Smooth muscle cell of the brain vasculature (primary cell): ENCODE measurements at regions not wholly inside any gene's neighbourhood (a gene's known extent, or its start where the extent isn't known, plus 50 kb on each side); places are given as distances from the start of the nearest gene placed in this dataset.
"Not testable (repeated sequence)": the region's sequence is repeated elsewhere in the genome, so short reads cannot be mapped to it uniquely, and the experiment has no call there.

Experiments
- DNase-seq: peaks from one replicate; pipeline ENCODE4 v3.0.0-alpha.2; 2012; ENCODE audit warnings: low read depth, low spot score

DNA sequence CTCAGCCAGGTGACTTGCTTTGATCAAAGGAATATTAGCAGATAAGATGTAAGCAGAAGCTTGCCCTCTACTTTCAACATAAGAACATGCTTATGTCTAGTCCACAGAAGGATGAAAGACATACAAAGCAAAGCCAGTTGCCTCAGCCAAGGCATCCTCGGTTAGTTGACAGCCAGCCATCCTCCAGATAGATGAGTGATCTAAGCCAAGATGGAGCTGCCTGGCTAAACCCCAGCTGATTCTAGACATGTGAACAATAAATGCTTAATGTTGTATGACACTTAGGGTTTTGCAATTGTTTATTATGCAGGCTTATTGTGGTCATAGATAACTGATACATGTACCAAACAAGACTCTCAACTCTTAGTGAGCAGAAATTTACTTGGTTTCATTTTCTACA is 157.6 kb upstream of the TMTC2 start:
- no peak for DNase-seq

DNA sequence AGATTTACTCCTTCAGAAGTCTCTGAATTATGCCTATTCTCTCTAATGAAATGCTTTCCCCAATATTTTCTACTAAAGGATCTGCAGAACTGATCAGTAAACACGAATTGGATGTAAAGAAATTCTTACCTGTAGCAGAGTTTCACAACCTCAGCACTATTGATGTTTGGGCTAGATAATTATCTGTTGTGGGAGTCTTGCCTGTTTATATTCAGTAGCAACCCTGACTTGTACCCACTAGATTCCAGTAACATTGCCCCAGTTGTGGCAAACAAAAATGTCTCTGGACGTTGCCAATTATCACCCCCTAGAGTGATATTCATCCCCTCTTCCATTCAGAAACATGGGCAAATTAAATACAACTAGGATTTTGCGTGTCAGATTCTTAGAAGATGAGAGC is 156.8 kb upstream of the TMTC2 start:
- DNase-seq = no peak

DNA sequence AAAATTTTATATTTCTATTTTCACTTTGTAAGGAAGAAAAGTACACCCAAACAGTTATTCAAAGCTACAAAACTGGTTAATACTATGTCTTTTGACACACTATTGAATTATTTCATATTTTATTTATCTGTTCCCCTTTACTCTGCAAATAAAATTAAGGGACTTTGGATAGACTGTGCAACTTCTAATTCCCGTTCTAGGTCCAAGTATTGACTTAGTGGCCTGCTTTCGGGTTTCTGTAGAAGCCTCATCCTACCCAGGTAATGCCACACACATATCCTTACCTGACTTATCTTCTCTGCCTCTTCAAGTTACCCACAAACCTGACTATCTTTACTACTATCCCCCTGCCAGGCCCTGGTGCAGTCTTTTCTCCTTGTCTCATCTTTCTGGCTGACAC is 156.3 kb upstream of the TMTC2 start:
- no peak for DNase-seq

DNA sequence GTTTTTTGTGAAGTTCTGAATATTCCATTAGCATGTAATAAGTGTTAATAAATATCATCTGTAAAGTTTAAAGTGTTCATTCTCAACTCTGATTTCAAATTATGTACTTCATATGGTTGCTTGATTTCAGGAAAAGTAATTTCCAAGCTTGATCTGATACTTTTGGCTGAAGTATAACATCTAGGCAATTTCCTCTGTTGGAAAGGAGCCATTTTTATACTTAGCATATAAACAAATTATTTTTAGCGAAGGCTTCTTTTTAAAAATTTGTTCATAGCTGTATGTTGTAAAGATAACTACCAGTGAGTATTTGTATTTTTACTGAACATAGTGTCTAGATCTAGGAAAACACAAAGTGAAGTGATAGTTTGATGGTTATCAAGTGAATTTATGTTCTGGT is 153.4 kb upstream of the TMTC2 start:
- no peak for DNase-seq

DNA sequence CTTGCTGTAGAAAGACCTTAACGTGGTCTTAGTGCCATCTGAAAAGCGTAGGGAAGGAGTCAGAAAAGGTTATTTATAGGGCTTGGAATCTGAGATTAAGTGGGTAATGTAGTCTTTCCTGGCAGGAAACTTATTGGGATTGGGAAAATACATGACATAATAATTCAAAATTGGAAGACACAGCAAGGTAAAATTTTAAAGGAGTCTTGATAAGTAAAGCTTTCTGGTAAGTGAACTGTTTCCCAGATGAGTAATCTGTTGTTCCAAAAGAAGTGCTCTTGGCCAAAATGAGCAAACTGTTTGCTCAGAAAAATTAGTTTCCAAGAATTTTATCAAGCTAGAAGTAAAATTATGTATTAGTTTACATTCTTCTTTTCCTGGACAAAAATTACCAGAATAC is 149.3 kb upstream of the TMTC2 start:
- DNase-seq = no peak

DNA sequence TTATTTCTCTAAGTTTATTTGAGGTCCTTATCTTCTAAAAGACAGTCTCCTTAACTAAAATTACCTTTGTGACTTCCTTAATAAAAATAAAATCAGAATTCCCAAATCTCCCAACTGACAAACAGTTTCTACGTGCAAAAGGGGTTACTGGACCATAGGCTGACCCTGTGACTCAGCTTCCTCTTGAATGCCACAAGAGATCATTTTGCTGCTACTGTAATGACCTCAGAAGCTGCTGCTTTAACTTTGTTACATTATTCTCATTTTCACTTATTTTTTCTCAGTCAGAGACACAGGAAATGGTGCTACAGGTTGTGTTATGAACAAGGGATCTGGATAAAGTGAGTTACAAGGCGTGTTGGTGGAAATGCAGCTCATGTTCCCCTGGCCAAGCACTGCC is 132.2 kb upstream of the TMTC2 start:
- no peak for DNase-seq

DNA sequence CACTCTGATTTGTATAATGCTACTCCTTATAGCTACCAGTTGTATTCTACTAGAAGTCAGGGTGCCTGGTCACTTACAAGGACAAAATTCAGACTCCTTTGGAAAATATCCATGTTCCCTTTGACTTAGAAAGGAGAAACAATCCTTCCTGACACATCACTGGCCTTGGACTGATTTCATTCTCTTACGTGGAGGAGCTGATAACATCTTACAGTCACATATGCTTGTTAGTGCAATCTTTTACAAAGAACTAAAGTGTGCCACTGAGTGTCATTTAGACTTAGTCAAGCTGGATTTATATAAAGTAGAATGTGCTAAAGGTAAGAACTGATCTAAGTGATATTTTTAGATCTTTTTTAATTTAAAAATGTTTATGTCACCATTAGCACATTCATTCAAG is 131.0 kb upstream of the TMTC2 start:
- no peak for DNase-seq

DNA sequence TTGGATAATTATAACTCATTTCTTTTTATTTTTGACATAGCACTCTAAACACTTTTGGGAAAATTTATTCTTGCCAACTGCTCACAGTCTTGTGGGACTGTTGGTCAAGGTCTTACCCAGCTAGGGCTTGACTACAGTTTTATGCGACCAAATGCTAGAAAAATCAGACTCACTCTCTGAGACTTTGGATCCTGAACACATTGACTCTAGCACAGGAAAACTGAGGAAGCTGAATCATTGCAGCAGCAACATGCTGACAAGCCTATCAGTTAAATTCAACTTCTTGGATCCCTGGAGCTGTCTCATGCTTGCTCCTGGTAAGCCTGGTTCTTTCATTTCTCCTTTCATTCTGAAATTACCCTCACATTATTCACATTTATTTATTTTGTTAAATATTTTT is 120.7 kb upstream of the TMTC2 start:
- DNase-seq = no peak

DNA sequence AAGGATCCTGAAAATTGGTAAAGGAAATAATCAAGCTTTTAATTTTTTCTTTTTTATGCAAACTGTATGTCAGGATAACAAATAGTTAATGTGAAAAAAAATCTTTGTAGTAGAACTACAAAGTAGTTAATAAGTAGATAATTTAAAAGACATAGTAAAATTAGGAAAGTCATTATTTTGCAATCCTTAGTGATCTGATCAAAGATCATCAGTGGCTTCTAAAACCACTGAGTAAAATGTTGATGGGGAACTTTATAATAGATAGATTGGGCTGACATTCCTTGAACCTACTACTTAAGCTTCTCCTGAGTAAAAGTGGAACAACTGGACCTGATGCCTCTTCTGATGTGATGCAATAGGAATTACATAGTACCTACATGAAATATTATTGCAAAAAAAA is 119.0 kb upstream of the TMTC2 start:
- no peak for DNase-seq

DNA sequence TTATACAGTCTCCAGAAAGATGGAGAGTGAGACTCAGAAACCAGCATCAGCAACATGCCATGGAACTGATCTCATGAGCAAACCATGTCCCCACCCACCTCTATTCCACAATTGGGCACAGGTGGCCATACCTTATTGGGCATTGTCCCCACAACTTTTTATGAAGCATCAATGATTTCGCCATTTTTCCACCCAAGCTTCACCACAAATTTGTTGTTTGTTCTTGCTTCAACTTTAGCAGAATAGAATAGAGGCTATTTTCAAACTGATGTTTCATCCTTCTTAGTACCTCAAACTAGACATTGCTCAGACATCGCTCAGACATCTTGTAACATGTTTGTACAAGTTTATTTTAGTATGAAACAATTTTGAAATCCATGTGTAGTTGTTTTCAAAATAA is 112.5 kb upstream of the TMTC2 start:
- no peak for DNase-seq

DNA sequence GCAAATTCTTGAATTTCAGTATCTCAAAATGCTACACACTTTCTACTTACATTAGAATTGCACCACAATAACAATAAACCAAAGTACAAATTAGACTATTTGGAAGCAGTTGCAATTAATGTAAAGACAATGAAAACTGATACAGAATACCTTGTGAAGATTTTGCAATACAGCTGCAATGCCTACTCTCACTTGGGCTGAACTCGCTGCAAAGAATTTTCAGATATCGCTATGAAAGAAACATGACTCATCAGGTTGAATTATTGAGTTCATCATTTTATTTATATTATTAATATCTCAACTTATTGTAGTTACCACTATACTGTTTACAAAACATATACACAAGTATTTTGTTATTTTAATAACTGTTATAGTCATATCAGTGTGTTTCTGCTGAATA is 108.0 kb upstream of the TMTC2 start:
- DNase-seq = no peak

DNA sequence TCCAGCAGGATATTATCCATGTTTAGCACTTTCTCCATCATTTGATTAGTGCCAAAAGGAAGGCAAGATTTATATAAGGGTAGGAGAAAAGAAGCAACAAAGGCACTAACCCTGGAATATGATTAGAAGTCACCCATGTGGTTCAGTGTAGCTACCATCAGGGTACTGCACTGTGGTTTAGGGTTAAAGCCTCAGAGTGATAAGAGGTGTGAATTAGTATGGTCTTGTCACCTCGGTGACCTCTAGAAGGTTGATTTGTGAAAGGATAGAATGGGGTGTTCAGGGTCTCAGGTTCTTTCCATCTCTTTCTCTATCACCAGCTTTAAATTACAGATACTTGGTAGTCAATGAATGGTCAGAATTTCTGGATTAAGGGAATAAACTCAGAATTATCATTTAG is 103.0 kb upstream of the TMTC2 start:
- DNase-seq = no peak

DNA sequence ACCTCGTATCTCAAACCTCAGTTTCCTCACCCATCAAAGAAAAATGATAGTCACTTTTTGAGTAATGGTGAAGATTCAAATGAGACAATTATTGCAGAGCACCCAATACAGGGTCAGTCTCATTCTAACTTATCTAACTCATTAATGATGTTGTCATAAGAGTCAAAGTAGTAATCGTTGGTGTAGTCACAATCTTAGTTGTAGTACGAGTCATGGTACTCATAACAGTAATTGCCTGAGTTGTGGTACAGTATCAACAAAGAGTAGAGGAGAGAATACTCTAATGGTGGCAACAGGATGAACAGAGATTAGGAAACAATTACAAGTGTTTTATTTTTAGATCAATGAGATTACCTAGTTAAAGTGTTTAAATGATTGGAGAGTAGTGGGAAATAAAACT is 93.6 kb upstream of the TMTC2 start:
- no peak for DNase-seq

DNA sequence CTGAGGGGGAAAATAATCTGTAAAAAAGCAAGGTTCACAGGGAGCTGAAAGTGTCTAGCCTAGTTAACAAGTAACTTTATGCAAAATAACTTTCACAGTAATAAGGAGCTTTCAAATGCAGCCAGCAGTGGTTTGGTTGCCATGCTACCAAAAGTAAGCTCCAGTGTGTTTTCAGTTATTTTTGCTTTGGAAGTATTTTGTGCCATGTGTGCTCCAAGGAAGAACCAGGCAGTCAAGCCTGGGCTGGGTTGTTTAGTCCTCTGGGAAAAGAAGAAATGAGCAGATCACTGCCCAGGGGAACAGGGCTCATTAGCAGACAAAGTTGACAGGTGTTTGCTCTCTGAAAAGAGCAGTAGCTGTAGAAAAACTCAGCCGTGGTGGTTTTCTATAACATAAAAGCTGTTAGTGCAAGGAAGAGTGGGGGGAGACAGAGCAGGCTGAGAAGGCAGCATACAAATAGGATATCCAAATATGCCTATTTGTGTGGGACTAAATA is 92.8 kb upstream of the TMTC2 start:
- no peak for DNase-seq

DNA sequence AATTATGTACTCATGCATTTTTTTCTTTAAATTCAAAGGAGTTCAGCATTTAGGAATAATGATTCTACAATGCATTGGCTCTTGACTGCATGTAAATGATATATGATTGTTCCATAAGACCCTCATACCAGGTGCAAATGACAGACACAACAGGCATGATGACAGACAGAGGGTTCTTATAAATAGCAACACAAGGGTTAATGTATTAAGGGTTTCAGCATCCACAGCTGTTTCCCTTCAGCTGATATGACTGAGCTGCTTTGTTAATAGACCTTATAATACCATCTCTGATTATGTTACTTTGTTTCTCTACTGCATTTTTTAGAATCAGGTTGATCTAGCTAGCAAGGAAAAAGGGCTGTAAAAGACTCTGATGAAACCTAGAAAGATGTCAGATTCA is 90.8 kb upstream of the TMTC2 start:
- DNase-seq = no peak

DNA sequence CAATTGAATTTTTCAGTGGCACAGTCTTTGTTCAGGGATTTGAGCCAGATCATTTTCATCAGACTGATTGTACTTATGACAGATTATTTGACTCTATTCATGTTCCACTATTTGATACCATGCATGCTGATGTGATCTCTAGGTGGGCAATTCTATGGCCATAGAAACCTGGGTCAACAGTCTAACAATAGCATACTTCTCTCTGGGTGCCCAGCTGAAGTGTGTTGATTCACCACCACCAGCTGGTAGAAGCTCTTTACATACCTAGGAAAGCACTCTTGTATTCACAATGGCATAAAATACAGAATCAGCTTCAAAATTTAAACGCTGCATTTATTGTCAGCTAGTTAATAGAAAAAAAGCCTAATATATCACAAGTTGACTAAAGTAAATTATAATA is 90.2 kb upstream of the TMTC2 start:
- DNase-seq = no peak

DNA sequence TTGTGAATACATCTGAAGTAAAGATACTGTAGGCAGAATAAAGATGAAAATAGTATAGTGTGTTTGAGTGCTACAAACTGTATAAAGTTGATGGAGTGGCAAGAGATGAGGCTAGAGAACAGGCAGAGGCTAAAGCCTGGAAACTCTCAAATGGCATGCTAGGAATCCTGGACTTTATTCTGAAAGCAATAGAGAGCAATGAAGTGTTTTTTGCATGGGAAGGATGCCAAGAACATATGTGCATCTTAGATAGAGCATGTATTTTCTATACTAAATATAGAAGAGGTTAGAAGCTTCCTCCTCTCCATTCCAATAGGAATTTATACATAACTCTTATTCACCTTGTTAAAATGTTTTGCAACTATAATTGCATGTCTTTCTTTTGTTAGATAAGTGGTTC is 86.3 kb upstream of the TMTC2 start:
- DNase-seq = no peak

DNA sequence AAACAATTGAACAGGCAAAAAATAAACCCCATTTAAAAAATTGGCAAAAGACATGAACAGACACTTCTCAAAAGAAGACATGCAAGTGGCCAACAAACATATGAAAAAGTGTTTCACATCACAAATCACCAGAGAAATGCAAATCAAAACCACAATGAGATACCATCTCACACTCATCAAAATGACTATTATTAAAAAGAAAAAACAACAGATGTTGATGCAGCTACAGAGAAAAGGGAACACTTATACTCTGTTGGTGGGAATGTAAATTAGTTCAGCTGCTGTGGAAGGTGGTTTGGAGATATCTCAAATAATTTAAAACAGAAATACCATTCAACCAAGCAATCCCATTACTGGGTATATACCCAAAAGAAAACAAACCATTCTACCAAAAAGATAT is 83.1 kb upstream of the TMTC2 start:
- not testable (repeated sequence) for DNase-seq

DNA sequence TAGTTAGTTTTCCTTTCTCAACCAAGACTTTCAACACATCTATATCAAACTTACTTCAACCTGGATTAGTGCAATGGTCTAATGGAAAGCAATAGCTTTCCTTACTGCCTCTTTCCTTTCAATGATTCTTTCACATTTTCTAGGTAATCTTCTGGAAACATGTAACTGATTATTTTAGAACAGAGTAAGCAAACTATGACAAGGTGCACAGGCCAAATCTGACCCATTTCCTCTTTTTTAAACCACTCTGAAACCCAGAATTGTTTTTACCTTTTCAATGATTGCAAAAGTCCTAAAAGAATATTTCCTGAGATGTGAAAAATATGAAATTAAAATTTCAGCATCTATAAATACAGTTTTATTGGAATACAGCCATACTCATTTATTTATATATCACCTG is 81.6 kb upstream of the TMTC2 start:
- no peak for DNase-seq

DNA sequence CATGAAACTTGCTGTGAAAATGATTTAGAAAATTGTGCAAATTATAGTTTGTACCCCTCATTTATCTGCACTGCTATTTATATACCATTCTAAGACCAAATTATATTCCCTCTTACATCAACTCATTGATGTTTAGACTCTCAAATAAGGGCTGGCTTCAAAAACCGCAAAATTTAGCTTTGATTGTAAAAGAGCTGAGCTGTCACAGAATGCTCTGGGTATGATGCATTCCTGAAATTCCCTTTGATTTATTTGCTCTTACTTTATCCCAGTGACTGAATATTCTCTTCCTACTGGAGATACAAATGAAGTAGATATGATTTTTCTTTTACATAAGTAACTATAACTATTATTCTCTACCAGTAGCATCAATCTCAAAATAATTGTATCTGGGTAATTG is 78.0 kb upstream of the TMTC2 start:
- no peak for DNase-seq

DNA sequence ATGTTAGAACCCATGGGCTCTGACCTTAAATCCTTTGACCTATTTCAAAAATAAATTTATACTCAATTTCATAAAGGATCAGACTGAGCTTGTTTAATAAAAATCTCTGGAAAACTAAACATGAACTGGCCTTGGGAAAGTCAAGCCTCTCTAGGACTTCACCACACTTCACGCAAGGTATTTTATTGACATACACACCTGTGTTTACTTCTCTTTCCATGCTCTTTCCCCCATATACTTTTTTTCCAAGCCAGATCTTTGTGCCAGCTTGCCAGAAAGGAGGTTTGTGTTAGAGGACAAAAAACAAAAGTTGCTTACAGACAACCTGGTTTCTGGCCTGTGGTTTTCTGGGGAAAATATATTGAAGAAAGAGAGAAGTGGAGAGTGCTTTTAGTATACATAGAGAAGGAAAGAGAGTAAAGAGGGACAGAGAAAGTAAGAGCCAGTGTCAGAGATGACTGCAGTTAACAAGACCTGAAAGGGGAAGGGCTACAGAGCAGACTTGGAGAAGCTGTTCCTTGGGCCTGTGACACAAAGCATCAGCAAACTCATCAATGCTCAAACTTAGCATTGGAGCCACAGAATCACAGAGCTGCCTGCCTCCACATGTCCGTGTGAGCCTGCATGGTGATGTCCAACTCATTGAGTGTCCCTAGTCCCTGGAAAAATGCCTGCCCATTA is 77.3 kb upstream of the TMTC2 start:
- DNase-seq = no peak

DNA sequence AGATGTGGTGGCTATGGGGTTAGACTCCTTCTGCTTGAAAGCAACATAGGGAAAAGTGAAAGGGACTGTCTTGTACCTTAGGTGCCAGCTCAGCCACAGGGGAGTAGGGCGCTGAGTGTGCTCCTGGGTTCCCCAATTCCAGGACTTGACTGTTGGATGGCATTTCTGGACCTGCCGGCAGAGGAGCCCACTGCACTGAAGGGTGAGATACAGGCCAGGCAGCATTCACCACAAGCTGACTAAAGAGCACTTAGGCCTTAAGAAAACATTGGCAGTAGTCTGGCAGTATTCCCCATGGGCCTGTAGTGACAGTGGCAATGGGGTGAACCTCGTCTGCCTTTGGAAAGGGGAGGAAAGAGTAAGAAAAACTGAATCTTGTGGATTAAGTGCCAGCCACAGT is 67.1 kb upstream of the TMTC2 start:
- DNase-seq = no peak

DNA sequence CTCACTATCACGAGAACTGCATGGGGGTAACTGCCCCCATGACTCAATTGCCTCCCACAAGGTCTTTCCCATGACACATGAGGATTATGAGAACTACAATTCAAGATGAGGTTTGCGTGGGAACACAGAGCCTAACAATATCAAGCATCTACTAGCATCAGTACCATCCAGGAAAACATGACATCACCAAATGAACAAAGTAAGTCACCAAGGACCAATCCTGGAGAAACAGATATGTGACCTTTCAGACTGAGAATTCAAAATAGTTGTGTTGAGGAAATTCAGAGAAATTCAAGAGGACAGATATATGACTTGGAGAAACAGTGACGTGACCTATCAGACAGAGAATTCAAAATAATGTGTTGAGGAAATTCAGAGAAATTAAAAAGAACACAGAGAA is 65.8 kb upstream of the TMTC2 start:
- DNase-seq = no peak

DNA sequence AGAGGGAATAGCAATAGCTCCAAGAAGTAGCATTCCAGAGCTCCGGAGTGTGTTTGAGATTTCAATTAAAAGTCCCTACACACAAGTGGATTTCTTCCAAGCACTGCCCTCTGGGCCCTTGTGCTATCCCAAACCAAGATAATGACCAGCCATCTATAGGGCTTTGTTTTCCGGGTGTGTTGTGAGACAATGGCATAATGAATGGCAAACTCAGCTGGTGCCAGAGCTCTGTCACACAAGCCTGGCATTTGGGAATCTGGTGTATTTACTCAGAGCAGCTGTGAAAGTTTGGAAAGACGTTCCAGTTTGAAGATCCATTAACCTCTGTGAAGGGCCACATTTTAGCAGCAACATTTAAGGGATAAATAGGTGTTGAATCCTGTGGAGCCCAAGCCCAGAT is 61.2 kb upstream of the TMTC2 start:
- DNase-seq = no peak
